GM21576 (cell line): ENCODE measurements at regions not wholly inside any gene's neighbourhood (a gene's known extent, or its start where the extent isn't known, plus 50 kb on each side); places are given as distances from the start of the nearest gene placed in this dataset.

Experiments
- ATAC-seq: cut with Tn5 transposase; IDR thresholded peaks from one replicate; pipeline ENCODE4 v1.9.1; 2021; ENCODE audit warnings: mild to moderate bottlenecking, moderate library complexity; ENCODE audit not compliant: unreplicated experiment

DNA sequence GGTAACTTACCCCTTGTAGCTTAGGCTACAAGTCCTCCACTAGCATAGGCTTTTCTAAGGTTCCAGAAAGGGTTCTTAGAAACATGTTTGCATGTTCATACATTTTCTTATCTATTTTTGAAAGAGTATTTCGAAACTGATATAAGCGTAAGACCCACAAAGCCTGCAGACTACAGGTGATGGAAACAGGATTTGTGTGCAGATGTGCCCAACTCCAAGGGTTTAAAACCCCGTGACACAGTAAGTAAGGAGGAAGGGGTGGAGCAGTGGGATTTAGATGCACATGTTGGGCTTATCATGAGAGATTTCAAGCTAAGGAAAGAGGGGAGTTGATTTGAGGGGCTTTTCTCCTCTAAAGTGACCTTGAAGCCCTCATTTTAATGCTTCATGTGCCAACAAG lies 164.7 kb downstream of the LTN1 start:
- no peak for ATAC-seq

DNA sequence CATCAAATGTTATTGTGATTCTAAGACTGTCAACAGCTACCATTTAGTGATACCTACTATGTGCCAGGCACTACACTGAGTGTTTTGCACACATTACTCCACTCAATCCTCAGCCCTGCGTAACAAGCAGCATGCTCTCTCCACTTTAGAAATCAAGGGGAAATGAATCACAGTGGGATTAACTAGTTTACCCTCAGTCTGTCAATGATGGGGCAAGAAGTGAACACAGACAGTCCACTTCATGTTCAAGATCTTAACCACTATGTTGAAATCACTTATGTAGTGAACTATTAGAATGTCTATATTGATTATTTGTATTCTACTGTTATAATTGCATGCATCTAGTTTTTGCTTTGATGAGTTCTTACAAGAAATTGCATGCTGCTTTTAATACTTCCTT lies 165.3 kb downstream of the LTN1 start:
- ATAC-seq = no peak

DNA sequence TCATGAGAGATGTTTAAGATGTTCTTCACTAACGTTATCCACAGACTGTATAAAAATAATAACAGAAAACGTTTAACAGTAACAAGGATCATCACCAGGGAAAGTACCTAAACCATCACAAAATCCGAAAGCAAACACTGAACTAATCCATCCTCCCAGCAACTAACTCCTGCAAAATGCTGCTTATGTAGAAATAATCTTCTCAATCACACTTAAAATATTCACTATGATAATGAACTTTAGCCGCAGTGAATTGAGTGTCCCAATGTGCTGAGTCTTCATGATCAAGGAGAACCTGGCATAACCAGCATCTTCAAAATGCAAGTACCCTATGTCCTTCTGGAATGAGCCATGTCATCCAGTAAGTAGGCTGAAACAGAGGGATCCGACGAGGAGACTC lies 166.1 kb downstream of the LTN1 start:
- ATAC-seq = no peak

DNA sequence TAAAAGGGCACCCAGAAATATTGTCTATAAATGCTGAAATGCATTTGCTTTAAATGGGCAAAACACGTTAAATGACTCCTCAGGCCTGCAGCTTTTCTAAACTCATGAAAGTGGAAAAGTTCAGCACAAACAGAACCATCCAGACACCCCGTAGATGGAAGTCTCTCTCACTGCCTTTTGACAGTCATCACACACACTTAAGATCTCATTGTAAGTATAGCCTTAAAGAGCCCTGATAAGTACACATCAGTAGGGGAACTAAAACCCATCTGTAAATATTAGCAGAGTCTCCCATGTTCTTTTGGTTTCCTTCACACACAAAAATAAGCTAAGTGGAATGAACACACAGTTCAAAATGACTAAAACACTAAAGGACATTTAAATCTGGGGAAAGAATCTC lies 166.7 kb downstream of the LTN1 start:
- no peak for ATAC-seq

DNA sequence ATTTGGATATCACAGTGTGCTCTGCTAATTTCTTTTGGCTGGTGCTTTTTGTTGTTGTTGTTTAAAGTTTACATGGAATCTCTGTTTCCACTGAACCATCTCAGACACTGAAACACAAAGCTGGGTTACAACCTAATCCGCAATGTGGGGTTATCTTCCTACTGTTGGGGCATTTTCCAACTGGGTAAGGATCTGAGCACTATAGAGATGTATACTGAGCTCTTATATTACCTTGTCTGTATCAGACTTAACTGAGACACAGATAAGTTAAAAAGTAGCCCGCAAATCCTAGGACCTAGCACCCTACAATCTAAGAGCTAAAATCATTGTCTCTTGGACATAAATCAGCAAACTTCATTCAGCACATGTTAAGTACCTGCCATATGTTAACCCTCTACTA lies 169.2 kb downstream of the LTN1 start:
- no peak for ATAC-seq

DNA sequence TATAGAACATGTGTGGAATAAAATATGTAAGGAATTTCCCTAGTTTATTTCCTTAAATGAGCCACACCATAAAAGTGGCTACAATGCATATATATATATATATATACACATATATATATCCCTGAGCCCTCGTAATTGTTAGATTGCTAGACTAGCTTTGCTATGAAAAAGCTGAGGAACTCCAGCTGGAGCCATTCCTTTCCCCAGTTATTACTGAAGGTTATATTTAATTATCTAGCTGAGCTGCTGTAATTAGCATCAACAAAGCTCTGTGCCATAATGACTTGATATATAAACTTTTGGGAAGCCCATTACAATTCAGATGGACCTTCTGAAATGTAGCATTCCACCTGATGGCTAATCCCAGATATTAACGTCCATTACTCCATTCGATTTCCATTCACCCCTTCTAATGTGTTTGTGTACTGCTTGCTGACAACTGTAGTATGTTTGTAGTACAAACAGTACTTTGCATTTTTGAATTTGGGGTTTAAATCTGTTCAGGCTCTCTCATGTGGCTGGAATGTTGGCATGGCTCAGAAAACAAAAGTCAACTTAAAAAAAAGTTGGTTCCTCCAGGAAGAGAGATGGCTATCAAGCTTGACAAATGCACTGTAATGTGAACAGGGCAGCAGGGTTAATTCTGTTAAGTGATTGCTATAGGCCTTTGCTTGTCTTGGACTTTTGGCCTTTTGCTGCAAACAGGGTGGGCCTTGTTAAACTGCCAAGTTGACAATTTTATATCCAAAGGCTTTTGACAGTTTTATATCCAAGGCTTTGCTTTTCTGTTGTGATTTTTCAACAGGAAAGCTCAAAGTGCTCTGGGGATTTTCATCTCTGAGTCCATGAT lies 170.0 kb downstream of the LTN1 start:
- no peak for ATAC-seq

DNA sequence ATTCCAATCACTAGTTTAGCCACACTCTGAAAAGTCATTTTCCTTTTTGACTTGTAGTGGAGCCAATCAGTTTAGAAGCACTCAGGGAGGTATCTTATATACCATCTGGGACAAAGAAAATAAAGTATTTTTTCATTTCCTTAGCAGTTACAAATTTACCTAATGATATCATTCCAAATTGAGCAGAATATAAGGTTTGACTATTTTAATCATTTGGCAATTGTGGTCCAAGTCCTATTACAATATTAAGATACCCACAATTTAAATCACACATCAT lies 170.6 kb downstream of the LTN1 start:
- ATAC-seq = no peak

DNA sequence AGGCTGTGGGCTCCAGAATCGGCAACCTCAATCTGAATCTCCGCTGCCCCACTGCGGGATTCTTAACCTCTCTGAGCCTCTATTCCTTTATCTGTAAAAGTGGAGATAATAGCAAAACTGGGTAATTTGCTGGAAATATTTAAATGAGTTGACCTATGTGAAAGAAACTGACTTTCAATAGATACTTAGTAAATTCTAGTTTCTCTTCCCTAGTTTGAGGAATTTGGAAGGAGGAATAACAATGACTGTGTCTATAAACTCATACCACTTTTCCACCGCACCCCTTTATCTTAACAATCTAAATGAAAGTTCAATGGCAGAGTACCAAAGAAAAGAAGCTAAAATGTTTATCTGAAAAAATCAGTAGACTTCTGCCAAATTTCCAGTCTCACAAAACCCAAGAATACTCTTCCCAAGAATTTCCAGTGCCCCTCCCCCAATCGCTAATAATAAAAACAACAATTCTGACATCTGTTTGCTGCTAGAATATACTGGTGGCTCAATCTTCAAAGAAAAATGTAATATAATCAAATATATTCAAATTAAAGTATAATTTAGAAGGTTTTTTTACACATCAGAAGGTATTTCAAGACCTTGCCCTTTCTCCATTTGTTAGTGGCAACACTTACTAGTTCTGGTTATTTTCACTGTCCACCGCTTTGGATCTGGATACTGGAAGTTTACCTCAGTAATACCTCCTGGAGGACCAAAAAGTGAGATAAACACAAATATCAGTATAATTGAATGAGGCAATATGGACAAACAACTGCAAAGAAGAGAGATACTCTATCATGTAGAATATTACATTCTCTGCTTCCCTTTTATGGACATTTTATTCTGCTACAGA lies 171.2 kb downstream of the LTN1 start:
- ATAC-seq = no peak

DNA sequence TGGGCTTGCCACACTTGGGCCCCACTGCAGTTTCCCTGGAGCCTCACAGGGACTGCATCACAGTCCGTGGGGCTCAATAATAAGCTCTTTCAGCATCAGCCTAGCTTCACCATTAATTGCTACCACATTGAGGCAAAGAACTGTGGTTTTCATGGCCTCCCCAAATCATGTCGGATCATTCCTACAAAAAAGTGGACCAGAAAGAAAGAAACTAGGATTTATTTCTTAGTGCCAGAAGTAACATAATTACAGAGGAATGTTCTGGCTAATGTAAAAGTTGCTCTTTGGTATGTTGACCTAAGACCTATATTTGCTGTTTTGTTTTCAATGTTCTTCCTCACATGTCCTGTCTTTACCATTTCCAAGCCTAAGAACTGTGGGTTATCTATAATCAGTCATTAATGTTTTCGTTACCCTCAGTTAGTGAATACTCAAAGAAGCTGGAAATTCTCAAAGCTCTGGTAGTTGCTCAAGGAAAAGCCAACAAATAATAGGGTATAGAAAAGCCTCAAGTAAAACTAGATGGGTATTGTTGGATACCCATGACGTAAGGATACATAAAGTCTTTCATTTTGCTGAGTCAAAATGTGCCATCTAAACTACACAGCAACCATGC lies 173.9 kb downstream of the LTN1 start:
- ATAC-seq = no peak

DNA sequence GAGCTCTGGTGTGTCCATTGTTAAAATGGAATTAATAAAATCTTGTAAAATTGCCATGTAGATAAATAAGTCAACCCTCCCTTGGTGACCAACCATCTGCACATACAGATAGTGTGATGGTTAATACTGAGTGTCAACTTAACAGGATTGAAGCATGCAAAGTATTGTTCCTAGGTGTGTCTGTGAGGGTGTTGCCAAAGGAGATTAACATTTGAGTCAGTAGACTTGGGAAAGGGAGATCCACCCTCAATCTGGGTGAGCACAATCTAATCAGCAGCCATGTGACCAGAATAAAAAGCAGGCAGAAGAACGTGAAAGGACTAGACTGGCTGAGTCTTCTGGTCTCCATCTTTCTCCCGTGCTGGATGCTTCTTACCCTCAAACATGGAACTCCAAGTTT lies 174.8 kb downstream of the LTN1 start:
- no peak for ATAC-seq

DNA sequence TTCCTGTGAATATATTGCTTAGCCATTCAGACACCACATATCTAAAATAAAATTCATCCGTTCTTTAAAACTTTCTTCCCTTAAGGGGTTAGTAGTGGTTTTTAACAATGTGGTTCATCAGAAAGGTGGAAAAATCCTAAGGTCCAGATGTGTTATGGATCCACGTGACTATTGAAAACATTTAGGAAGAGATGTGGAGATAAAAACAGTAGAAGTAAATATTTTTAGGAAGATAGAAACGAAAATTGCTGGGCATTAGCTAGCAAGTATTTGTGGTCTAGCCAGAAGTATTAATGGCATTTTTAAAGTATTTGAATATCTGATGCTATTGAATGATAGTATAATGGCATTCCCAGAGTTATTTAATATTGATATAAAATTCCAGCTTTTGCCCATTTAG lies 180.8 kb downstream of the LTN1 start:
- ATAC-seq = no peak

DNA sequence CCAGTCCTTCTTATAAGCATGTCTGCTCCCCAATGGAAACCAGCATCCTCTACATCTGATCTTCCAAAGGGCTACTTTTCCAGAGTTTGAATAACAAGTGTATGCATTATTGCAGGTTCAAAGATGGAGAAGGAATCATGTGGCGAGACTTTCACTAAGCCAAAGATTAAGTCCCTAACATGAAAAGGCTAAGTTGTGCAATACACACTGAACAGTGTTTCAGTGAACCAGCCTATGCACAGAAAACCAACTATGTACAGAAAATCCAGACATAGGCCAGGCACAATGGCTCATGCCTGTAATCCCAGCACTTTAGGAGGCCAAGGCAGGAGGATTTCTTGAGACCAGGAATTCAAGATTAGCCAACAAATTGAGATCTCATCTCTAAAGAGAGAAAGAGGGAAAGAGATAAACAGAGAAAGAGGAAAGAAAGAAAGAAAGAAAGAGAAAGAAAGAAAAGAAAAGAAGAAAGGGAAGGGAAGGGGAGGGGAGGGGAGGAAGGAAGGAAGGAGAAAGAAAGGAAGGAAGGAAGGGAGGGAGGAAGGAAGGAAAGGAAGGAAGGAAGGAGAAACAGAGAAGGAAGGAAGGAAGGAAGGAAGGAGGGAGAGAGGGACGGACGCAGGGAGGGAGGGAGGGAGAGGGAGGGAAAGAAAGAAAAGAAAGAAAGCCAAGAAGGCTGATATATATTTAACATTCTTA lies 181.7 kb downstream of the LTN1 start:
- no peak for ATAC-seq

DNA sequence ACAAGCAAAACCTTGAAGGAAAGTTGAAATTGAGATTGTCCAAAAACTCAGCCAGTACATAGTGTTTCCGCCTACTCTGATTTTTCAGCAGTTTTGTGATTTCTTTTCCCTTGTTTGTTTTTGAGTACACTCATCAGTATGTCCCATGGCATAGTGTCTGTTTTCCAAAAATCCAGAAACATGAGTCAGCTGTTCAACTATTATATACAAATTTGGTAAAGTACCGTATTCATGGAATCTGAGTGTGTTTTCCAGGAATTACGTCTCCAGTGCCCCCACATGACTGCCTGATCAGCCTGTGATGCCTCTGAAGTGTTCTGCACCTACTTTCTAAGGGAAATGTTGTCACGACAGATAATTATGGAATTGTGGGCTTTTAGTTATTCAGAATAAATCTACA lies 186.8 kb downstream of the LTN1 start:
- no peak for ATAC-seq

DNA sequence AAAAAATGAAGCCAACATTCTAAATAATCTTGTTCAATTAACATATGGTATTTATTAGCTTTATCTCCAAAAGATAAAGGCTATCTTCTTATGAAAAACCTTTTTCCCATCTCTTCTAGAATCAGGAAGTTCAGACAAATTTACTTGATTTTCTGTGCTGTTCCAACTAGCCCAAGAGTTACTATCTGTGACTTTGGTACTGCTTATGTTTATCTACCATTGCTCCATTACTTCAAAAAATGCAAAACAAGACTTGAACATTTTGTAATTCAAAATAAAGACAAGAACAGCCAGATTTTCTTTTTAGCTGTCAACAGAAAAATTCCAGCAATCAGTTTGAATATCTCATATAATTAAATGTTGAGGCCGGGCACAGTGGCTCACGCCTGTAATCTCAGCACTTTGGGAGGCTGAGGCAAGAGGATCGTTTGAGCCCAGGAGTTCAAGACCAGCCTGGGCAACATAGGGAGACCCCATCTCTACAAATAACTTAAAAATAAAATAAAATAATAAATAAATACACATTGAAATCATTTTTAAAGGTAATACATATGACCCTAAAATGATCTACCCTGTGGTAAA lies 188.5 kb downstream of the LTN1 start:
- no peak for ATAC-seq

DNA sequence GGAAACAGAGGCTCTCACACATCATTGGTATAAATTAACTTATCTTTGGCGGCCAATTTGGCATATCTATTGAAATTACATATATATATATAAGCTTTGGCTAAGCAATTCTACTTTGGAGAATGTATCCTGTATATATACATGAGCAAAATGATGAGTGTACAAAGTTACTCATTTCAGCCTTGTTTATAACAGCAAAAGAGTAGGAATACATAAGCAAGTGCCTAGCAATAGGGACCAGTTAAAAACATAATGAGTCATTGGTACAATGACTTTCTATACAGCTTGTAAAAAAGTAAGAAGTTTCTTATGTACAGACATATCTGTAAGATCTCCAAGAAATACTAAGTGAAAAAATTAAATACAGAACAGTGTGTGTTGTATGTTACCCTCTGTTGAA lies 190.8 kb downstream of the LTN1 start:
- no peak for ATAC-seq

DNA sequence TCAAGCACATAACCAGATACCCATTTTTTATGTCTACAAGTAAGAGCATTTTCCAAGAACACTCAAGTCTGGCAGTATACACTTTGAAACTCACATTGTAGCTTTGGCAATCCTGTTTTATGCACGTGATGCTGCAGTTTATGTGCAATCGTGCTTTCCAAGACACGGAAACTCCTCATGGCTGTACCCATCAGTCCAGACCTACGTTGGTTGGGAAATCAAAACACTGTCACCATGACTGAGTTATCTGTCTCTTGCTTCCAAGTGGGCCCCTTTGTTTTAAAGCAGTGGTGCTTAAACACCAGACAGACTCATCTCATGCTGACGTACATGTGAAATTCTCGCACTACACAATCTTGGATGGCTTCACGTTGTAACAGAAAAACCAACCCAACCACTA lies 192.8 kb downstream of the LTN1 start:
- no peak for ATAC-seq

DNA sequence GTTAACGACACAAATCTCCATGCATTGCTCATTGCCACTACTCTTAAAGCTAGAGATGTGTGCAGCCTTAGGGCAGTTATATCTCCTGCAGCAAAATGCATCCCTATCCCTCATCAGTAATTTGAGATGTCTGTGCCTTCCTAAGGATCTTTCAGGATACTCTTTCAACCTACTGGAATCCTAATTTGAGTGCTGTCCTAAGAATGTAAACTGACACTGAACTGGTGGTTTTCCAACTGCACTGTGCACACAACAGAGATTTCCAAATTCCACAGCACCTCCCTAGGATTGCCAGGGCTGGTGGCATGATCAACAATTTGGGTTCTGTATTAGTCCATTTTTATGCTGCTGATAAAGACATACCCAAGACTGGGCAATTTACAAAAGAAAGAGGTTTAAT lies 193.9 kb downstream of the LTN1 start:
- ATAC-seq = no peak

DNA sequence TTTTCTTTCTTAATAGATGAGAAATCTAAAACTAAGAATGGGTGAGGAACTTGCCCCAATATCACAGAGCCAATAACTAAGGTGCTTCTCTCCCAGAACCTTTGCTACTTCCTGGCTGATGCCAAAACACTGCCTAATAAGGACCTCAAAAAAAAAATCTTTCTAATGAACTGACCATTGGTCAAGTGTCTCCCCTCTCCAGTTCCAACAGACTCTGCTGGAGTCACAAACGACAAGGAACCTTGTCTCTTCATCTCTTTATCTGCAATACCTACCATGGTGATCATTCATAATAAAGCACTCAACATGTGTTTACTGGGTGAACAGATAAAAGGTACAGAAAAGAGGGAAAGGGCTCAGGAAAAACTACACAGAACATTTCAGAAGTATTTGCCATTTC lies 197.4 kb downstream of the LTN1 start:
- no peak for ATAC-seq

DNA sequence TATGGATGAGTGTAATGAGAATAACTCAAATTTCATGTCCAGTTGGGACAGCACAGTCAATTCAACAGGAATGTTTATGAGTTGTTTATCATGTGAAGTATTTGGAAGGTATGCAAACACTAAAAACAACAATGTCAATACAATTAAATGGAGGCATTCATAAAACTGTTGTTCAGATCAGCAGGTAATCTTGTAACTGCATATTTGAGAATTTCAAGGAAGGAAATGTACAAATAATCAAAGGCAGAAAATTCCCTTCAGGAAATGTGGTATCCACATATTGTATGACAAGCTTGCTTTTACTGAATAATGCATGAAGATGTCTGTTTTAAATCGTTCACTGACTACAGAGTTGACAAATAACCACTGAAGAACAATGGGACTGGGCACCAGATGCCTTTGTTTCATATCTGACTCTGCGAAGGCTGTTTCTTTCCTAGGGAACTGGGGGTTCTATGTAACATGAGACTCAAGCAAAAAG lies 198.3 kb downstream of the LTN1 start:
- no peak for ATAC-seq

DNA sequence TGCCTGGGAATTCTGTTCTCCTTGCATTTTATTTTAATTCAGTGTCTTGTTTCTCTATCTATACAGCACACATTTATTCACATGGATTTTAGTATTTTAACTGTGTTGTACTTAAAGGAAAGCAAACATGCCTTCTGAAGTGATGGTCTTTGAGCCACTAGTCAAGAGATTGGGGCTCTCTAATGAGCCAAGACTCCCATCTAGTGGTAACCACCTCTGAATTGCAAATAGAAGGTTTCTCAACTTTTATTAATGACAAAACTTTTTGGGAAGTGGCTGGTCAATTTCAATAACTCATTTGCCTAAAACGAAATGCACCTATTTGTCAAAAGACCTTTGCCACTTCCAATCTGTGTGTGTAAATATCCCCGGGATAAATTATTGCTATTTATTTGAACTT lies 199.6 kb downstream of the LTN1 start:
- ATAC-seq = no peak
